MCF 10A (cell line): ENCODE measurements at regions not wholly inside any gene's neighbourhood (a gene's known extent, or its start where the extent isn't known, plus 50 kb on each side); places are given as distances from the start of the nearest gene placed in this dataset.

ENCODE experiments used
- BruUV-seq: library from RNA; stranded (reverse); fragments of 400-500 nt; replicated peaks from 2 replicates; lab custom pipeline; 2021; lab: Mats Ljungman, UMichigan
- CTCF ChIA-PET: fragments of 300-600 bp; sonication (Branson Sonifier 250); formaldehyde crosslinking; extraction: SDS; loops from one replicate; lab custom pipeline; 2021; ENCODE audit warnings: antibody characterized with exemption, inconsistent platforms; lab: Yijun Ruan, JAX
- POLR2A ChIA-PET: fragments of 300-600, 350-650 bp; sonication (Branson Sonifier 250); formaldehyde crosslinking; extraction: SDS; loops from one replicate; lab custom pipeline; 2020; ENCODE audit warnings: antibody characterized with exemption, inconsistent platforms; lab: Yijun Ruan, JAX
- DNase-seq: peaks from one replicate; pipeline ENCODE4 v3.0.0-alpha.2; 2018; ENCODE audit not compliant: unreplicated experiment
- H3K27ac Mint-ChIP-seq: one replicate; pipeline ENCODE4 v1.8.0; 2022; ENCODE audit warnings: mild to moderate bottlenecking, low read depth, mixed read lengths; ENCODE audit not compliant: unreplicated experiment
- H3K27me3 Mint-ChIP-seq: one replicate; pipeline ENCODE4 v1.8.0; 2022; ENCODE audit warnings: mixed read lengths; ENCODE audit not compliant: insufficient read depth, unreplicated experiment
- H3K36me3 Mint-ChIP-seq: one replicate; pipeline ENCODE4 v1.8.0; 2022; ENCODE audit warnings: mild to moderate bottlenecking, moderate library complexity, mixed read lengths; ENCODE audit not compliant: insufficient read depth, unreplicated experiment
- H3K4me1 Mint-ChIP-seq: one replicate; pipeline ENCODE4 v1.8.0; 2022; ENCODE audit warnings: mixed read lengths; ENCODE audit not compliant: insufficient read depth, unreplicated experiment
- H3K4me3 Mint-ChIP-seq: one replicate; pipeline ENCODE4 v1.8.0; 2022; ENCODE audit warnings: mild to moderate bottlenecking, moderate library complexity, mixed read lengths; ENCODE audit not compliant: unreplicated experiment
- H3K9me3 Mint-ChIP-seq: one replicate; pipeline ENCODE4 v1.8.0; 2022; ENCODE audit warnings: mixed read lengths; ENCODE audit not compliant: unreplicated experiment
- CTCF ChIP-seq: fragments of 200-600 bp; IDR thresholded peaks from one replicate; pipeline ENCODE4 v1.8.0; 2022; ENCODE audit warnings: antibody characterized with exemption, mild to moderate bottlenecking; ENCODE audit not compliant: unreplicated experiment
- intact Hi-C: fragments of 100-400 bp; cut with micrococcal nuclease; formaldehyde crosslinking; loops from 2 replicates; pipeline ENCODE4 v1.14.1; 2022

- peak; percentile 25 for DNase-seq
- no TSS peak for BruUV-seq
- ChIA-PET CTCF (interaction anchor here (0.7 to 1.0 kb wide), 5 partner anchors 9 to 545 kb away, joined by 3 to 4 read pairs (median 3); no protein-coding TSS in a partner anchor), POLR2A (interaction anchor here (1.0 kb wide), 1 partner anchor 10 kb away, joined by 3 read pairs; no protein-coding TSS in a partner anchor)
- Mint-ChIP-seq H3K4me3 (no peak overlapping the region), H3K36me3 (peaks cover 11% of the 10 kb centered on the region), H3K27ac (peak overlapping the region; percentile 74), H3K9me3 (peaks cover 9% of the 10 kb centered on the region), H3K27me3 (no peaks in the 10 kb centered on the region), H3K4me1 (peaks cover 23% of the 10 kb centered on the region)
- TF ChIP-seq CTCF, result no peak
- intact Hi-C loops, result no loop called here
These were observed 394.2 kb downstream of the FSCB start for GRCh38 chr14:44112774-44113460.

- POLR2A ChIA-PET, result interaction anchor here (0.8 to 1.3 kb wide), 5 partner anchors 8 to 80 kb away, joined by 3 to 7 read pairs (median 4); no protein-coding TSS in a partner anchor
- DNase-seq, result no peak
- no TSS peak for BruUV-seq
- no peaks in the 10 kb centered on the region for H3K27me3 Mint-ChIP-seq
- peaks cover 4% of the 10 kb centered on the region for H3K36me3 Mint-ChIP-seq
- peaks cover 28% of the 10 kb centered on the region for H3K4me1 Mint-ChIP-seq
- intact Hi-C loops, result no loop called here
- peaks cover 17% of the 10 kb centered on the region for H3K9me3 Mint-ChIP-seq
- peak overlapping the region; percentile 92 for H3K27ac Mint-ChIP-seq
- H3K4me3 Mint-ChIP-seq, result no peak overlapping the region
- no peak for TF ChIP-seq CTCF
- CTCF ChIA-PET, result interaction anchor here (0.6 to 1.1 kb wide), 6 partner anchors 11 to 467 kb away, joined by 3 to 4 read pairs (median 3); no protein-coding TSS in a partner anchor
These were observed 398.0 kb downstream of the FSCB start for GRCh38 chr14:44109036-44109435.

GRCh38 chr14:44108601-44109000, 398.5 kb downstream of the FSCB start:
- Mint-ChIP-seq H3K27ac (peak overlapping the region; percentile 92), H3K4me1 (peaks cover 28% of the 10 kb centered on the region), H3K9me3 (peaks cover 17% of the 10 kb centered on the region), H3K4me3 (no peak overlapping the region), H3K27me3 (no peaks in the 10 kb centered on the region), H3K36me3 (peaks cover 4% of the 10 kb centered on the region)
- ChIA-PET POLR2A (interaction anchor here (0.8 to 1.3 kb wide), 5 partner anchors 8 to 79 kb away, joined by 3 to 7 read pairs (median 4); no protein-coding TSS in a partner anchor), CTCF (interaction anchor here (0.6 to 1.1 kb wide), 3 partner anchors 10 to 120 kb away, joined by 3 to 4 read pairs (median 4); no protein-coding TSS in a partner anchor)
- no TSS peak for BruUV-seq
- intact Hi-C loops, result no loop called here
- peak; percentile 77 for DNase-seq
- TF ChIP-seq CTCF, result no peak

GRCh38 chr14:44107156-44107555, 399.9 kb downstream of the FSCB start:
- TF ChIP-seq CTCF, result no peak
- peaks cover 17% of the 10 kb centered on the region for H3K9me3 Mint-ChIP-seq
- ChIA-PET POLR2A (no interaction called here), CTCF (no interaction called here)
- H3K36me3 Mint-ChIP-seq, result peaks cover 4% of the 10 kb centered on the region
- intact Hi-C loops, result no loop called here
- peaks cover 19% of the 10 kb centered on the region for H3K4me1 Mint-ChIP-seq
- H3K27ac Mint-ChIP-seq, result no peak overlapping the region
- no peak for DNase-seq
- no TSS peak for BruUV-seq
- H3K27me3 Mint-ChIP-seq, result no peaks in the 10 kb centered on the region
- no peak overlapping the region for H3K4me3 Mint-ChIP-seq
